HCT116 (cell line): ENCODE measurements at regions not wholly inside any gene's neighbourhood (a gene's known extent, or its start where the extent isn't known, plus 50 kb on each side); places are given as distances from the start of the nearest gene placed in this dataset.

Source experiments
- ATAC-seq: fragments of 200-7000 bp; cut with Tn5 transposase; 2 replicates; pipeline ENCODE4 v1.9.1; 2020; ENCODE audit warnings: mild to moderate bottlenecking, moderate library complexity
- BruUV-seq: library from RNA; stranded (reverse); fragments of 400-500 nt; replicated peaks from 2 replicates; lab custom pipeline; 2021; lab: Mats Ljungman, UMichigan
- CTCF ChIA-PET: fragments of 300-600 bp; sonication (Branson Sonifier 250); formaldehyde crosslinking; loops from one replicate; lab custom pipeline; 2021; ENCODE audit warnings: antibody characterized with exemption; lab: Charles Lee
- POLR2A ChIA-PET: fragments of 300-600, 350-600 bp; sonication (Branson Sonifier 250); formaldehyde crosslinking; loops from one replicate; lab custom pipeline; 2021; ENCODE audit warnings: antibody characterized with exemption; lab: Charles Lee
- RAD21 ChIA-PET, 2 experiments: fragments of 300-600 bp; sonication (Branson Sonifier 250); formaldehyde crosslinking; loops; one replicate each; lab custom pipeline; 2023; ENCODE audit warnings: low total read pairs in 2 of 2; ENCODE audit not compliant: uncharacterized antibody in 2 of 2, unreplicated experiment in 2 of 2, low non-redundant PET in 1 of 2; lab: Charles Lee
- DNase-seq: peaks from one replicate; pipeline ENCODE4 v3.0.0-alpha.2; 2010; ENCODE audit warnings: low read depth, low spot score
- H2AFZ ChIP-seq: fragments of 200-600 bp; shearing (Covaris generic), sonication (generic); 2 replicates; pipeline ENCODE4 v1.6.1; 2017; ENCODE audit warnings: low read depth, mixed run types, mixed read lengths, antibody characterized with exemption, low read length; ENCODE audit not compliant: poor library complexity, severe bottlenecking
- H3K27ac ChIP-seq: 2 replicates; pipeline ENCODE4 v1.5.1; 2012; ENCODE audit warnings: low read depth, low read length
- H3K27me3 ChIP-seq: fragments of 200-600 bp; sonication (generic); 2 replicates; pipeline ENCODE4 v1.6.1; 2016; ENCODE audit warnings: mixed run types, low read length, mixed read lengths; ENCODE audit not compliant: insufficient read depth
- H3K36me3 ChIP-seq, 2 experiments: fragments of 200-500 bp in 1 of 2; fragments of 200-600 bp in 1 of 2; sonication (Bioruptor generic) in 1 of 2; sonication (generic) in 1 of 2; 2 replicates each; pipeline versions ENCODE4 v1.5.1 to v1.6.1; 2014 to 2016; ENCODE audit warnings: low read length in 2 of 2, inconsistent platforms in 1 of 2, mixed read lengths in 1 of 2, mixed run types in 1 of 2; ENCODE audit not compliant: insufficient read depth in 2 of 2, control insufficient read depth in 1 of 2
- H3K4me1 ChIP-seq, 2 experiments: fragments of 200-600 bp in 1 of 2; sonication (generic) in 1 of 2; 2 replicates each; pipeline versions ENCODE4 v1.5.1 to v1.6.1; 2012 to 2017; ENCODE audit warnings: low read length in 2 of 2, inconsistent platforms in 1 of 2, mild to moderate bottlenecking in 1 of 2, mixed read lengths in 1 of 2, mixed run types in 1 of 2, moderate library complexity in 1 of 2; ENCODE audit not compliant: insufficient read depth in 2 of 2, control insufficient read depth in 1 of 2
- H3K4me2 ChIP-seq: fragments of 200-600 bp; sonication (generic); 2 replicates; pipeline ENCODE4 v1.6.1; 2017; ENCODE audit warnings: mixed run types, low read length, mixed read lengths
- H3K4me3 ChIP-seq, 2 experiments: fragments of 200-600 bp in 1 of 2; sonication (generic) in 1 of 2; replicated peaks in 1 of 2; 2 replicates each; pipeline ENCODE4 v1.5.1; 2011 to 2016; ENCODE audit warnings: low read length in 2 of 2, control low read depth in 1 of 2, low read depth in 1 of 2, mild to moderate bottlenecking in 1 of 2, mixed read lengths in 1 of 2, mixed run types in 1 of 2
- H3K79me2 ChIP-seq: fragments of 200-600 bp; sonication (generic); 2 replicates; pipeline ENCODE4 v1.6.1; 2017; ENCODE audit warnings: mild to moderate bottlenecking, mixed run types, low read length, moderate library complexity, mixed read lengths; ENCODE audit not compliant: insufficient read depth
- H3K9ac ChIP-seq: fragments of 200-600 bp; sonication (generic); 2 replicates; pipeline ENCODE4 v1.6.1; 2016; ENCODE audit warnings: low read length, mixed read lengths
- H3K9me2 ChIP-seq: fragments of 200-600 bp; sonication (generic), shearing (Covaris generic); 2 replicates; pipeline ENCODE4 v1.6.1; 2017; ENCODE audit warnings: mixed run types, mild to moderate bottlenecking, moderate library complexity; ENCODE audit not compliant: insufficient read depth
- H3K9me3 ChIP-seq, 2 experiments: fragments of 200-500 bp in 1 of 2; fragments of 200-600 bp in 1 of 2; sonication (Bioruptor generic) in 1 of 2; sonication (generic) in 1 of 2; 2 replicates each; pipeline ENCODE4 v1.6.1; 2014 to 2017; ENCODE audit warnings: low read length in 2 of 2, mixed read lengths in 2 of 2, inconsistent platforms in 1 of 2, low read depth in 1 of 2, mild to moderate bottlenecking in 1 of 2, mixed run types in 1 of 2, moderate library complexity in 1 of 2; ENCODE audit not compliant: control insufficient read depth in 1 of 2, insufficient read depth in 1 of 2
- H4K20me1 ChIP-seq: fragments of 200-600 bp; sonication (generic), shearing (Covaris generic); 2 replicates; pipeline ENCODE4 v1.6.1; 2017; ENCODE audit warnings: mixed run types, mild to moderate bottlenecking, moderate library complexity; ENCODE audit not compliant: insufficient read depth
- ELF1 ChIP-seq: IDR thresholded peaks from 2 replicates; pipeline ENCODE4 v1.6.1; 2012; ENCODE audit warnings: low read depth, borderline replicate concordance
- POLR2A ChIP-seq: IDR thresholded peaks from 2 replicates; pipeline ENCODE4 v1.7.0; 2011; ENCODE audit warnings: borderline replicate concordance; ENCODE audit not compliant: insufficient read depth, insufficient read length; ENCODE audit errors: extremely low read depth
- SIN3A ChIP-seq: IDR thresholded peaks from 2 replicates; pipeline ENCODE4 v1.6.1; 2012; ENCODE audit warnings: low read depth
- SP1 ChIP-seq: IDR thresholded peaks from 2 replicates; pipeline ENCODE4 v1.6.1; 2012; ENCODE audit warnings: low read depth
- SRF ChIP-seq: IDR thresholded peaks from 2 replicates; pipeline ENCODE4 v1.6.1; 2012; ENCODE audit warnings: low read depth
- TCF7L2 ChIP-seq: IDR thresholded peaks from 2 replicates; pipeline ENCODE4 v1.7.0; 2011; ENCODE audit warnings: borderline replicate concordance, inconsistent platforms; ENCODE audit not compliant: insufficient read depth, insufficient read length; ENCODE audit errors: extremely low read depth
- ZNF274 ChIP-seq: fragments of 200-500 bp; sonication (Bioruptor generic); IDR thresholded peaks from 2 replicates; pipeline ENCODE4 v1.6.1; 2014; ENCODE audit warnings: mild to moderate bottlenecking, low read depth, low read length, inconsistent platforms
- intact Hi-C: fragments of 100-400 bp; cut with micrococcal nuclease; formaldehyde crosslinking; loops from 2 replicates; pipeline ENCODE4 v1.10.0; 2022
- TF ChIP-seq, protein P1 (sequence below): IDR thresholded peaks from 2 replicates; pipeline ENCODE4 v1.6.1; 2012; ENCODE audit warnings: low read depth
- TF ChIP-seq, protein P2 (sequence below): IDR thresholded peaks from 2 replicates; pipeline ENCODE4 v1.6.1; 2011; ENCODE audit warnings: mild to moderate bottlenecking, low read length, moderate library complexity; ENCODE audit not compliant: insufficient replicate concordance; ENCODE audit errors: extremely low read depth
- TF ChIP-seq, protein P3 (sequence below), 3 experiments: fragments of 200-600 bp in 1 of 3; sonication (generic) in 1 of 3; IDR thresholded peaks in 2 of 3; conservative IDR thresholded peaks in 1 of 3; 2 replicates each; pipeline ENCODE4 v1.5.1; 2012 to 2017; ENCODE audit warnings: low read depth in 2 of 3, low read length in 2 of 3, antibody characterized with exemption in 1 of 3, borderline replicate concordance in 1 of 3, control low read depth in 1 of 3, mild to moderate bottlenecking in 1 of 3, mixed read lengths in 1 of 3, mixed run types in 1 of 3, moderate library complexity in 1 of 3; ENCODE audit not compliant: insufficient read depth in 1 of 3
- TF ChIP-seq, protein P4 (sequence below): IDR thresholded peaks from 2 replicates; pipeline ENCODE4 v1.6.1; 2012

DNA sequence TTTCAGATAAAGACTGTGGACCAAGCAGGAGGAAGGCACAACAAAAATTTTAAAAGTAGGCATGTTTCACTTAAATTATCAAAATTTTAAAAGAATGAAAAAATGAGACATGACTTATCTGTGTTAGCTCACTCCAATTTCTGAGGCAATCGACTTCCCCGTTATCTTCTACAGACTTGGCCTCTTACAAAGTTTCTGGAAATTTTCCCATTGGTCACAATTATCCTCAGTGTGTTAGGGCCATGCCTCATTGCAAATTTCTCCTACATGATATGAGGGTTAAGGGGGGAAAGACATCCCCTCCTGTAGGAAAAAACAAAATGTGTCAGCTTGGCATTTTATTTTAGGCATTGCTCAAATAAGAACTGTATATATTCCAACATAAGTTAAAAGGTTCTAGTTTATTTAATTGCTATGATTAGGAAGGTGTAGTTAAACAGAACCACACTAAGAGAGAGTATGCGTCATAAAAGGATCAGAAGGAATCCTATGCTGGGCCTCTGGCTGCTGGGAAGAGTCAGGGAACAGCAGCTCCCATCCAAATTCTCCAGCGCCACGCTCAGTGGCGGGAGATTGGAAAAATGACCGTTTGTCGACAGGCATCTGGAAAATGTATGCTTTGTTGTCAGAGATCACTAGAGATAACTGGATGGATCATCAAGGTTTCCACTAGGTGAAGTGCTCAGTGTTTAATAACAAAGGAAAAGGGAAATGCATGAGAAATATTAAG, 463.6 kb upstream of the NR2F2 start (continued):
- TF ChIP-seq, protein P1, sequence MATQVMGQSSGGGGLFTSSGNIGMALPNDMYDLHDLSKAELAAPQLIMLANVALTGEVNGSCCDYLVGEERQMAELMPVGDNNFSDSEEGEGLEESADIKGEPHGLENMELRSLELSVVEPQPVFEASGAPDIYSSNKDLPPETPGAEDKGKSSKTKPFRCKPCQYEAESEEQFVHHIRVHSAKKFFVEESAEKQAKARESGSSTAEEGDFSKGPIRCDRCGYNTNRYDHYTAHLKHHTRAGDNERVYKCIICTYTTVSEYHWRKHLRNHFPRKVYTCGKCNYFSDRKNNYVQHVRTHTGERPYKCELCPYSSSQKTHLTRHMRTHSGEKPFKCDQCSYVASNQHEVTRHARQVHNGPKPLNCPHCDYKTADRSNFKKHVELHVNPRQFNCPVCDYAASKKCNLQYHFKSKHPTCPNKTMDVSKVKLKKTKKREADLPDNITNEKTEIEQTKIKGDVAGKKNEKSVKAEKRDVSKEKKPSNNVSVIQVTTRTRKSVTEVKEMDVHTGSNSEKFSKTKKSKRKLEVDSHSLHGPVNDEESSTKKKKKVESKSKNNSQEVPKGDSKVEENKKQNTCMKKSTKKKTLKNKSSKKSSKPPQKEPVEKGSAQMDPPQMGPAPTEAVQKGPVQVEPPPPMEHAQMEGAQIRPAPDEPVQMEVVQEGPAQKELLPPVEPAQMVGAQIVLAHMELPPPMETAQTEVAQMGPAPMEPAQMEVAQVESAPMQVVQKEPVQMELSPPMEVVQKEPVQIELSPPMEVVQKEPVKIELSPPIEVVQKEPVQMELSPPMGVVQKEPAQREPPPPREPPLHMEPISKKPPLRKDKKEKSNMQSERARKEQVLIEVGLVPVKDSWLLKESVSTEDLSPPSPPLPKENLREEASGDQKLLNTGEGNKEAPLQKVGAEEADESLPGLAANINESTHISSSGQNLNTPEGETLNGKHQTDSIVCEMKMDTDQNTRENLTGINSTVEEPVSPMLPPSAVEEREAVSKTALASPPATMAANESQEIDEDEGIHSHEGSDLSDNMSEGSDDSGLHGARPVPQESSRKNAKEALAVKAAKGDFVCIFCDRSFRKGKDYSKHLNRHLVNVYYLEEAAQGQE, result no peak

DNA sequence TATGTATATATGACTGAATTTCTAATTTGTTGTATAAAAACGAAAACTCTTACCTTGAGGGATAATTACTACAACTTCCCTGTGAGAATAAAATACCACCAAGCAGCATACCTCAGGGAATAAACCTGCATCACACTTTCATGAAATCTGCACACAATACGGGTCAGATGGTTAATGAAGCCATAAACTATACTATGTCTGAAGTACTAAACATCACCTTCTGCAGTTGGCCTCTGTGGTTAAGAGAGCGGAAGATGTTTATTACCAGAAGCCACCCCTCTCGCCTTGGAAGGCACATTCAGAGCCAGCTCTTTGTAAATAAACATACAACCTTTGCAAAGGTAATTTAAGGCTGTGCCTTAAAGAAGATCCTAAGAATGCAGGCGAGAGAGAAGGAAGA, 462.1 kb upstream of the NR2F2 start:
- Histone ChIP-seq H3K79me2 (no peaks in the 10 kb centered on the region), H3K27ac (no peak overlapping the region), H3K27me3 (no peaks in the 10 kb centered on the region), H3K9ac (no peak overlapping the region), H3K4me3 (no peak overlapping the region), H3K36me3 (no peaks in the 10 kb centered on the region), H3K4me1 (peaks cover 0 to 7% of the 10 kb centered on the region in 2 experiments; a peak in 1 of 4 replicates), H2AFZ (no peak overlapping the region), H3K9me2 (no peaks in the 10 kb centered on the region), H3K9me3 (no peaks in the 10 kb centered on the region), H3K4me2 (no peak overlapping the region), H4K20me1 (no peaks in the 10 kb centered on the region)
- ChIA-PET POLR2A (no interaction called here), CTCF (interaction anchor here (0.5 kb wide), 1 partner anchor 1887 kb away, joined by 4 read pairs; no protein-coding TSS in a partner anchor), RAD21 (no interaction called here)
- intact Hi-C loops, result no loop called here
- no peak for DNase-seq
- no TSS peak for BruUV-seq
- ATAC-seq, result no peak
- no peak for TF ChIP-seq SIN3A
- no peak for TF ChIP-seq POLR2A
- TF ChIP-seq, protein P1, result no peak
- no peak for TF ChIP-seq ZNF274
- no peak for TF ChIP-seq SRF
- no peak for TF ChIP-seq ELF1
- no peak for TF ChIP-seq TCF7L2
- TF ChIP-seq, protein P2, sequence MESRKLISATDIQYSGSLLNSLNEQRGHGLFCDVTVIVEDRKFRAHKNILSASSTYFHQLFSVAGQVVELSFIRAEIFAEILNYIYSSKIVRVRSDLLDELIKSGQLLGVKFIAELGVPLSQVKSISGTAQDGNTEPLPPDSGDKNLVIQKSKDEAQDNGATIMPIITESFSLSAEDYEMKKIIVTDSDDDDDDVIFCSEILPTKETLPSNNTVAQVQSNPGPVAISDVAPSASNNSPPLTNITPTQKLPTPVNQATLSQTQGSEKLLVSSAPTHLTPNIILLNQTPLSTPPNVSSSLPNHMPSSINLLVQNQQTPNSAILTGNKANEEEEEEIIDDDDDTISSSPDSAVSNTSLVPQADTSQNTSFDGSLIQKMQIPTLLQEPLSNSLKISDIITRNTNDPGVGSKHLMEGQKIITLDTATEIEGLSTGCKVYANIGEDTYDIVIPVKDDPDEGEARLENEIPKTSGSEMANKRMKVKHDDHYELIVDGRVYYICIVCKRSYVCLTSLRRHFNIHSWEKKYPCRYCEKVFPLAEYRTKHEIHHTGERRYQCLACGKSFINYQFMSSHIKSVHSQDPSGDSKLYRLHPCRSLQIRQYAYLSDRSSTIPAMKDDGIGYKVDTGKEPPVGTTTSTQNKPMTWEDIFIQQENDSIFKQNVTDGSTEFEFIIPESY, result no peak
- no peak for TF ChIP-seq SP1
- TF ChIP-seq, protein P3, sequence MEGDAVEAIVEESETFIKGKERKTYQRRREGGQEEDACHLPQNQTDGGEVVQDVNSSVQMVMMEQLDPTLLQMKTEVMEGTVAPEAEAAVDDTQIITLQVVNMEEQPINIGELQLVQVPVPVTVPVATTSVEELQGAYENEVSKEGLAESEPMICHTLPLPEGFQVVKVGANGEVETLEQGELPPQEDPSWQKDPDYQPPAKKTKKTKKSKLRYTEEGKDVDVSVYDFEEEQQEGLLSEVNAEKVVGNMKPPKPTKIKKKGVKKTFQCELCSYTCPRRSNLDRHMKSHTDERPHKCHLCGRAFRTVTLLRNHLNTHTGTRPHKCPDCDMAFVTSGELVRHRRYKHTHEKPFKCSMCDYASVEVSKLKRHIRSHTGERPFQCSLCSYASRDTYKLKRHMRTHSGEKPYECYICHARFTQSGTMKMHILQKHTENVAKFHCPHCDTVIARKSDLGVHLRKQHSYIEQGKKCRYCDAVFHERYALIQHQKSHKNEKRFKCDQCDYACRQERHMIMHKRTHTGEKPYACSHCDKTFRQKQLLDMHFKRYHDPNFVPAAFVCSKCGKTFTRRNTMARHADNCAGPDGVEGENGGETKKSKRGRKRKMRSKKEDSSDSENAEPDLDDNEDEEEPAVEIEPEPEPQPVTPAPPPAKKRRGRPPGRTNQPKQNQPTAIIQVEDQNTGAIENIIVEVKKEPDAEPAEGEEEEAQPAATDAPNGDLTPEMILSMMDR (IDR thresholded peaks at IDR 0.05 in 2 of 3, conservative IDR thresholded peaks at IDR 0.05 in 1 of 3; ENCODE audit: borderline replicate concordance in 1 of 3, insufficient read depth in 1 of 3, low read depth in 2 of 3, low read length in 2 of 3), result no peak
- TF ChIP-seq, protein P4, sequence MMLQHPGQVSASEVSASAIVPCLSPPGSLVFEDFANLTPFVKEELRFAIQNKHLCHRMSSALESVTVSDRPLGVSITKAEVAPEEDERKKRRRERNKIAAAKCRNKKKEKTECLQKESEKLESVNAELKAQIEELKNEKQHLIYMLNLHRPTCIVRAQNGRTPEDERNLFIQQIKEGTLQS, result no peak
